AG08395 (cell line): ENCODE measurements at regions not wholly inside any gene's neighbourhood (a gene's known extent, or its start where the extent isn't known, plus 50 kb on each side); places are given as distances from the start of the nearest gene placed in this dataset.
"Not testable (repeated sequence)": the region's sequence is repeated elsewhere in the genome, so short reads cannot be mapped to it uniquely, and the experiment has no call there.

Experiments
- DNase-seq: peaks from one replicate; pipeline ENCODE4 v3.0.0; 2012; ENCODE audit warnings: mixed read lengths, low spot score

DNA sequence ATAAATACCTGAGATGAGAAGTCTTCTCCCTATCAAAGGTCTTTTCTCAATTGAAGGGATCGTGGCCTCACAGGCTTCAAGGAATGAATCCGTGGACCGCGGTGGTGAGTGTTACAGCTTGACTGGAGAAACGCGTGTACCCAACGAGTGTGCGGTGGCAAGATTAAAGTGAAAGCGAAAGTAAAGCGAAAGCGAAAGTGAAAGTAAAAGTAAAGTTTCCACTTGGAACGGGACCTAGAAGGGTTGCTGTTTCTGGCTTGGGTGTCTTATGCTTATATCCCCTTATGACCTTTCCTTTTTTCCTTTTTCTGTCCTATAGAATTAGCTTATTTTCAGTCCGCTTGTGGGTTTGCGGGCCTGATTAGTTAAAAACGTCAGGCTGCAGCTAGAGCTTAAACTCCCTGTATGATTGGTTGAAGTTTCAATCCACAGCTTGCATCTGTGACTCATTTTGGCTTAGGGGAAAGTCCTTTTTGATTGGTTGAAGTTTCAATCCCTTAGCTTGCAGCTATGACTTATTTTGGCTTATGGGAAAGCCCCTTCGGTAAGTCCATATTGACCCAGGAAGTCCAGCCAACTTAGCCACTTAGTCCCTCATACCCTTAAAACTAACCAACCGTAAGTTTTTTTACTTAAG lies 924.3 kb upstream of the CDH10 start:
- DNase-seq: no peak

DNA sequence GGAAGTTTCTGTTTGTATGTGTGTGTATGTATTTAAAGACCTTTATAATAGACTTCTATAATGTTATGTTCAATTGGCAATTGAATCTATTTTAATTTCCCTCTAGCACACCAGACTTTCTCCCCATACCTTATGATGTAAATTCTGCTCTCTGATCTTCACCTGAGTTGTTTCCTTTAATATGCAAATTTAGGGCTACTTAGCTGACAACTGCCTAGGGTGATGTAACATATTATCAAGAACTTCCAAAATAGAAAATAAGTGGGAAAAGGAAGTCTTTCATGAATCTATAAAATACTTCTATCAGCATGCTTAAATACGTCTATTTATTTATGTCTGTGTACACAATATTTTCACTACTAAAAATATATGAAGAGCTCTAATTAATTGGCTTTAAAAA lies 923.5 kb upstream of the CDH10 start:
- DNase-seq: no peak

DNA sequence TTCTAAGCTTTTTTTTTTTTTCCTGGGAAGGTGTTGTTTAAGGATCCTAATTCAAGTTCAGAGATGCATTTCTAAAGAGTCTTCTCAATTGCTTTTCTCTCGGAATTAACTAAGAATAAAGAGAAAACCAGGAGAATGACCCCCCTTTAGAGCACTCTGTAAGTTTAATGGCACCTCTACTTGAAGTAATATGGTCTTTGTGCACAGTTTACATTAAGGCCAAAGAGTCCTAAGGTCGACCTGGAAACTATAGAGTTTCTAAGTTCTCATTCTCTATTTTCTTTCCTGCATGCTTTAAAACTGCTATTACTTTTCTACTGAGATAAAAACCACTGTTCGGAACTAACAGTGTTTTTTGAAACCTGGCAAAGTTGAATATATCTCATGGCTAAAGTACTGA lies 923.1 kb upstream of the CDH10 start:
- no peak for DNase-seq

DNA sequence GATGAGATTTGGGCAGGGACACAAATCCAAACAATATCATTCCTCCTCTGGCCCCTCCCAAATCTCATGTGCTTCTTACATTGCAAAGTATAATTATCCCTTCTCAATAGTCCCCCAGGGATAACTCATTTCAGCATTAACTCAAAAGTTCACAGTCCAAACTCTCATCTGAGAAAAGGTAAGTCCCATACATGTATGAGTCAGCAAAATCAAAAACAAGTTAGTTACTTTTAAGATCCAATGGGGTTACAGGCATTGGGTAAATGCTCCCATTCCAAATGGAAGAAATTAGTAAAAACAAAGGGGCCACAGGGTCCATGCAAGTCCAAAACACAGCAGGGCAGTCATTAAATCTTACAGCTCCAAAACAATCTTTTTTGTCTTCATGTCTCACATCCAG lies 917.9 kb upstream of the CDH10 start:
- no peak for DNase-seq

DNA sequence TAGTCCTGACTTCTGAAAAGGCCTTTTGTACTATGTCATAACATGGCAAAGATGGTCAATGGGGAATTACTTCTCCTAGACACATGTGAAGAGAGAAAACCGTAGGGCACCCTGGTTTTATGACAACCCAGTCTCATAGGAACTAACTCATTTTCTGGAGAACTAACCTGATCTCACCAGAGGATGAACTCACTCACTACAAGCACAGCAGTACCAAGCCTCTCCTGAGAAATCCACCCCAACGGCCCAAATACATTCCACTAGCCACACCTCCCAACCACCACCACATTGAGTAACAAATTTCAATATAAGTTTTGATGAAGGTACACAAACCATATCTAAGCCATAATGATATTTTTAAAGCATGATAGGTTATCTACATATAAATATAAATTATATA lies 909.3 kb upstream of the CDH10 start:
- no peak for DNase-seq

DNA sequence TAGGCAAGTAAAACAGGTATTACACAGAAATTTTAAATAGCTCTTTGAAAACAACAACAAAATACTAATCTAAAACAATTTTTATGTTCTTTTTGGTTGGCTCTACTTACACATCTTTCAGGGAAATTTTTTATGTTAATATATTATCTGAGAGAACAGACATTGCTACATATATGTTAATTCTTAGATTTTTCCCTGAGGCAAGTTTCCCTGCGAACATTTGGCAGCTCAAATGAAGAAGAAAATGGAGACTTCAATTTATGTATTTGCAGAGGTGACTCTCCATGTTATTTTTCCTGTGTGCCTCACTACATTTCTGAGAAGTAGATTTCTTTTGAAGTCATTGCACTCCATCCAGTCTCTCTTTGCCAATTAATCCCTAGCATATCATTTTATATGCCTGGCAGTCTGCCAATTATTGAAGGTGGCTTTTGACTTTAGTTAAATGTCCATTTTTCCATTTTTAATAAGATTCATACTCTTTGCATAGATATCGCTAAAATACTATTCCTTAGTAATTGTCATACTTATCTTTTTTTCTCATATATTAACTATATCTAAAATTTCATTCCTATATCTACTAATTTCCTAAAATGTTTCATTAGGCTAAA lies 908.2 kb upstream of the CDH10 start:
- no peak for DNase-seq

DNA sequence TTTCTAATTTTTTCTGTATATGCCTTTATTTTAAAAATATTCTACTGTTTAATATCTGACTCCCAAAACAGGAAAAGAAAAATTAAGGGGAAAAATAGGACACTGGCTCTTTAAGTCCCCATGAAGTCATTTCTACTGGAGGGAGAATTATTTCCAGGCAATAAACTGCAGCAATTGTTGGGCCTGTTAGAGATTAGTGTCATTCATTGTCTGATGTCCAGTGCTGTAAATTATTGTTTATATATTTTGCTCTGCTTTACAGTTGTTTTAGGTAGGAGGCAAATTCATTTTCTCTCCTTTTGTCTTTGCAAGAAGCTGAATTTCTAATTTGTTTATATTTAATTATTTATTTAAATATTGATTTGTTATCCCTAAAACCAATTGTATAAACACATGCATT lies 906.0 kb upstream of the CDH10 start:
- DNase-seq: no peak

DNA sequence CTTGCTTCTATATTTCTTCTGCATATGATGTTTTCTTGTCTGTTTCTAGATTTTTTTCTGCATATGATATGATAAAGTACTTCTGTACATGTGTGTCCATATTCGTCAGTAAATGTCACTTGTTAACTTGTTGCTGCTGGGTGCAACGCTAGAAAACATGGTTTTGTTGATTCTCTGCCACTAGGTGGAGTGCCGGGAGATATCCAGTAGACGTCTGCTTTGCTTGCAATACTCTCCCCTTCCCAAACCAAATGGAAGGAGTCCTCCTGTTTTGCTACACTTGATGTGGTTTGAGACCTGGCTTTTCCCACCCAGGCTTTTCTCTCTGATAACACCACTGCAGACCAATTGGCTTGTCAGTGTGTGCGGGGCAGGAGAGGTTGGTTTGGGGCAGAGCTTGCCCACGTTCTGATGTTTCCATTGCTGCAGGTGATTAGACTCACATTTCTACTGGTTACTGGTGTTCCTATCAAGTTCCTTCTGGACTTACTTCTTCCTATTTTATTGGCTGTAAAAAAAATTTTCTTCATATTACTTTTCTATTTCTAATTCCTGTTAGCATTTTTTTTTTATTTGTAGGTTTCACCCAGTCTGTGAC lies 900.0 kb upstream of the CDH10 start:
- peak; percentile 1 for DNase-seq

DNA sequence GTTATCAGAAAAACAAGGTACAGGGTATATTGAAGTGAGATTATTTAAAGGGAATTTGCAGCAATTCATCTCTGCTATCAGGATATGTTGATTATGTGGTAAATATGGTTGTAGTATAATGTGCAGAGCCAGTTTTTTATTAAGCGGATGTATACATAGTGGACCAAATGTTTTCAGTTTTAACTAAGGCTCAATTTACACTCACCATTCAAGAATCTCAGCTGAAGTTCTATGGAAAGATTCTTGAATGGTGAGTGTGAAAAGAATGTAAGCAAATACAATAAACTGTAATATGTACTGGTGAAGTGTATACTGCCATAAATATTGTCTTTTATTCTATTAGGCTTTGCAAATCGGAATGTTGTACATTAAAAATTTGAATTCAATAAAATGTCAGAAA lies 895.9 kb upstream of the CDH10 start:
- no peak for DNase-seq

DNA sequence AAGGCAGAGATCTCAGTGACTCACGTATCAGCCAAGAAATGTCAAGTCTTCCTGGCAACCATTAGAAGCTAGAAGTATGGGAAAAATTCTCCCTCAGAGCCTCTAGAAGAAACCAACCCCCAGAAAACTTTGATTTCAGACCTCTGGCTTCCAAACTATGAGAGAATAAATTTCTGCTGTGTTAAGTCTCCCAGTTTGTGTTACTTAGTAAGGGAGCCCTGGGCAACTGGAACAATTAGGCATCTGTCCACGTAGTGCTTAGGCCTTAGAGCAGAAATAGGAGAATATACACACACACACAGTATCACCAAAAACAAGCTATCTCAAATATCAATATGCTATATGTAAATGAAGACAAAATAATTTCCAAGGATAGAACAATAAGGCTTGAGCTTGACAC lies 894.8 kb upstream of the CDH10 start:
- DNase-seq: no peak

DNA sequence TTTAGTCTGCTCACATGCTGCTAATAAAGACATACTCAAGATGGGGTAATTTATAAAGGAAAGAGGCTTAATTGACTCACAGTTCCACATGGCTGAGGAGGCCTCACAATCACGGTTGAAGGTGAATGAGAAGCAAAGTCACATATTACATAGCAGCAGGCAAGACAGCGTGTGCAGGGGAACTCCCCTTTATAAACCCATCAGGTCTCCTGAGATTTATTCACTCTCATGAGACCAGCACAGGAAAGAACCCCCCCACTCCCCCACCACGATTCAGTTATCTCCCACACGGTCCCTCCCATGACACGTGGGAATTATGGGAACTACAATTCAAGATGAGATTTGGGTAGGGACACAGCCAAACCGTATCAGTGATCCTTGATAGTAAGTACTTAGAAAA lies 891.7 kb upstream of the CDH10 start:
- DNase-seq: not testable (repeated sequence)

DNA sequence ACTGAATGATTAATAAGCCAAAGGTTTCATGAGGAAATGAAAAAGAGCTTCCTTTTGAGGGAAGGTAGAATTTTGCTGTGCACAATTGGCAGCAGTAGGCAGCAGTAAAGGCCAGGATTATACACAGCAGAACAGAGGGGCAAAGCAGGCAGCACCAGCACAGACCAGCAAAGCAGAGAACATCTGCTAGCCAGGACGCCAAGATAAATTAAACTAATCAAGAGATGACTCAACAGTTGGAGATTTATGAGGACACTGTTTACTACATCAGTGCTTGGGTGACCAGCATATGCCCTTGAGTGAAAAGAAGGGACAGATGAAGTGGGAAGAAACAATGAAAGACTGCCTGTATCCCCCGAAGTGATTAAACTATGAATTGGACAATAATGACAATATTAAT lies 871.4 kb upstream of the CDH10 start:
- DNase-seq: no peak

DNA sequence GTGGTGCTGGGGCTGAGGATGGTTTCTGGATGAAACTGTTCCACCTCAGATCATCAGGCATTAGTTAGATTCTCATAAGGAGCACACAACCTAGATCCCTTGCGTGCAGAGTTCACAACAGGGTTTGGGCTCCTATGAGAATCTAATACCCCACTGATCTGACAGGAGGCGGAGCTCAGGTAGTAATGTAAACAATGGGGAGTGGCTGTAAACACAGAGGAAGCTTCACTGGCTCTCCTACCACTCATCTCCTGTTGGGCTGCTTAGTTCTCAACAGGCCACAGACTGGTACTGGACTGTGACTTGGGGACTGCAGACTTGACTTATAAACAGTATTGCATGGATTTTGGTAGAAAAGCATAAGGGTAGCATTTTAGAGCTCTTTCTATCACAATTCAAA lies 870.7 kb upstream of the CDH10 start:
- DNase-seq: no peak

DNA sequence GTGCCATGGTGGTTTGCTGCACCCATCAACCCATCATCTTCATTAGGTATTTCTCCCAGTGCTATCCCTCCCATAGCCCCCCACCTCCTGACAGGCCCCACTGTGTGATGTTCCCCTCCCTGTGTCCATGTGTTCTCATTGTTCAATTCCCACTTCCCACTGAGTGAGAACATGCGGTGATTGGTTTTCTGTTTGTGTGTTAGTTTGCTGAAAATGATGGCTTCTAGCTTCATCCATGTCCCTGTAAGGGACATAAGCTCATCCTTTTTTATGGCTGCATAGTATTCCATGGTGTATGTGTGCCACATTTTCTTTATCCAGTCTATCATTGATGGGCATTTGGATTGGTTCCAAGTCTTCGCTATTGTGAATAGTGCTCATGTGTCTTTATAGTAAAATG lies 865.9 kb upstream of the CDH10 start:
- DNase-seq: not testable (repeated sequence)

DNA sequence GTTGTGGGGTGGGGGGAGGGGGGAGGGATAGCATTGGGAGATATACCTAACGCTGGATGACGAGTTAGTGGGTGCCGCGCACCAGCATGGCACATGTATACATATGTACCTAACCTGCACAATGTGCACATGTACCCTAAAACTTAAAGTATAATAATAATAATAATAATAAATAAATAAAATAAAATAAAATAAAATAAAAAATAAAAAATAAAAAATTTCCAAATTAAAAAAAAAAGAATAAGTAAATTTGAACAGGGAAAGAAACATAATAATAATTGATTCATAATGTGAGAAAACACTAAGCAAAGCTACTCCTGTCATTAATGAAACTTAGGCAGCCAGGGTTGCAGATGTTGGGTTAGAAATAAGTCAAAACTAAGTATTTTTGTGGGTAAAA lies 863.2 kb upstream of the CDH10 start:
- not testable (repeated sequence) for DNase-seq

DNA sequence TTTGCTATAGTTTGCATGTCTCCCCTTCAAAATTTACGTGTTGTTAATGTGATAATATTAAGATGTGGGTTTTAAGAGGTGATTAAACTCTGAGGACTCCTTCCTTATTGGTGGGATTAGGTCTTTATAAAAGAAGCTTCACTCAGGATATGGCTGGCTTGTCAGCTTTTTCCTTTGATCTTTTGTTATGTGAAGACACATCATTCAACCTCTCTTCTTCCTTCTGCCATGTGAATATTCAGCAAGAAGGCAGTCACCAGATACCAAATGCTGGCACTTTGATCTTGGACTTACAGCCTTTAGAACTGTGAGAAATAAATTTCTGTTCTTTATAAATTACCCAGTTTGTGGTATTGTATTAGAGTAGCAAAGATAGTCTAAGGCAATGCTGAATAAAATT lies 855.9 kb upstream of the CDH10 start:
- DNase-seq: no peak

DNA sequence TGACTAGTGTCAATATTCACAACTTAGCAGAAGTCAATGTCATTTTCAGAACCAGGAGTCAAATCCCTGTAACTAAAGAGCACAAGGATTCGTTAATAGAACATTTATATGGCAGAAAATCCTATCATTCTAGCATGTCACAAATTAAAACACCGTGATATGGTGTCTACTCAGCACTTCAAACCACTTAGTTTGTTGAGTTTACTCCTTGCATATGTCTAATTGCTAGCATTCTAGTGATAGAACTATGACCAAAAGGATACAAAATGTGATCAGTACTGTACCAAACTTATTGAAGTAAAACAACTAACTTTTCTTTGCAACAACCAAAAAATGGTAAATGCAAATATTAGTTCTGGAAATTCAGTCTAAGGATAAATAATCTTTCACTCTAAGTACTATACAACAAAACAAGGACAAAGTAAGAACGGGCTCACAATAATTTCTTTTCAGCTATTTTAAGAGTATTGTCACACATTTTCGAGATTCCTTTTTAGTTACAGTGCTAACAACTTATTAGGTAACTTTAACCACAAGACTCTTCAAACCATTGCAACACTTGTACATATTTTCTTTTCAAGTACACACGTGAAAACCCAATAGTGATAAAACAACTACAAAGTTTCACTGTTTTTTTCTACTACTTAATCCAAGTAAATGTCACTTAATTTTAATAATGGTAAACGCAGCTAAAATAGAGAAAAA lies 845.2 kb upstream of the CDH10 start:
- no peak for DNase-seq

DNA sequence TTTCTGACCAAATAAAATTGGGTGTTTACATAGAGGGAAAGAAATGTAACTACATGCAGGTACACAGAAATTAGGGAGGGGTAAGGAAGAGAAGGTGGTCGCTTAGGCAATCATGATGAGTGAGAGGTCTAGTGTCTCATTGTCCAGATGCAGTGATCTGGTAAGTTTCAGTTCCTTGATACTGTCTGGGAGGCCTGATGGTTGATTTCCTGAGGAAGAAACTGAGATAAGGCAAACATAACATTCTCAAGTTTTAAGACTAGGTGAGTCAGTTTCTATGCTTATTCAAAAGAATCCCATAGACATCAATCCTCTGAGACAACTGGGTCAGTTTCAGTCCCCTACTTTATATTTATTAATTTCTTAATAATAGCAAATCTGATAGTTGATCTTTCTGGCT lies 843.3 kb upstream of the CDH10 start:
- no peak for DNase-seq

DNA sequence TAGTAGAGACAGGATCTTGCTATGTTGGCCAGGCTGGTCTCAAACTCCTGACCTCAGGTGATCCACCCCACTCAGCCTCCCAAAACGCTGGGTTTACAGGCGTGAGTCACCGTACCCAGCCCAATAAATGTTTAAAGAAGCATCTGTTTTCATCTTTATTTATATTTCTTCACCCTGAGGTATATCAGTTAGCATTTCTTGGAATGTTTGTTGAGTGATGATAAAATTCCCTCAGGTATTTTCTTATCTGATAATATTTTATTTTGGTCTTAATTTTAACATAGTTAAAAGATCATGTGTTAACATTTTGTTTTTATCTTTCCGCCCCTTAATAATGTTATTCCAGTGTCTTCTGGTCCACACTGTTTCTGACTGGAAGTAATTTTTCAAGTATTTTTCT lies 839.6 kb upstream of the CDH10 start:
- no peak for DNase-seq

DNA sequence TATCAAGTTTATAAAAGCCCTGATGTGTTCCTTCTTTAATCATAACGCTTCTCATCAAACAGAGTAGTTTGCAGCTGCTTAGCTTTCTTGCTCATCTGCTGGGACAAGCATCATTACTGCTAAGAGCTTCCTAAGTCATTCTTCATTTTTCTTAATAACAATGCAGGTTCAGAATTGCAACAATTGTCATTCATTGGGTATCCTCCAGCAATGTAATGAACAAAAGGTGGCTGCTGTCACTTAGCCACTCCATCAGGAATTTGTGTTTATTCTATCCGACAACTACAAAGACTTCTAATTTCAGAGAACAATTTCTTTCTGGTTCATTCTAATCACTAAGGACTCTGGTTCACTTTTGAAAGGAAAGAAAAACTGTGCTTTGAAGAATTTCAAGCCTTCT lies 836.7 kb upstream of the CDH10 start:
- DNase-seq: no peak

DNA sequence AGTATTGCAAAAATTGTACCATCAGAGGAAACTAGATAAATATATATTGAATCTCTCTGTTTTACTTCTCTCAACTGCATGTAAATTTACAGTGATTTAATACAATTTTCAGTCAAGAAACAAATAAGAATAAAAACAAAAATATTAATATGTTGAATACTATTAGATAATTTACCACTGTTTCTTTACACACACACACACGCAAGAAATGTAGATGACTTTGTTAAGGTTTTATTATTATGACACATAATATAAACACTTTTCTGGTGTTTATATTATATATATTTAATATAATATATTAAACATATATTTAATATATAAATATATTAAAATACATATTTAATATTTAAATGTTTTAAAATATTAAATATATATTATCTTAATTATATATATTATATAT lies 814.3 kb upstream of the CDH10 start:
- DNase-seq: no peak

DNA sequence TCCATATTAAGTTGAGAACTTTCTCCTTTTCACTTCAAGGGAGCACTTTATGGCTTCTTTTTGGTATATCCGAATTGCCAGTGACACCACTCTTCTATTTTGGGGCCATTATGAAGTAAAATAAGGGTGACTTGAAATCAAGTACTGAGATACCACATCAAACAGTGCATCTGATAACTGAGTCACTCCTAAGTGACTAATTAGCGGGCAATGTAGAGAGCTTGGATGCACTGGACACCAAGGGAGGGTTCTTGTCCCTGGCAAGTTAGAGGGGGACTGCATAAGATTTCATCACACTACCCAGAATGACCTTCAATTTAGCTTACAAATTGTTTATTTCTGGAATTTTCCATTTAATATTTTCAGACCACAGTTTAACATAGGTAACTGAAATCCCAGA lies 813.9 kb upstream of the CDH10 start:
- no peak for DNase-seq

DNA sequence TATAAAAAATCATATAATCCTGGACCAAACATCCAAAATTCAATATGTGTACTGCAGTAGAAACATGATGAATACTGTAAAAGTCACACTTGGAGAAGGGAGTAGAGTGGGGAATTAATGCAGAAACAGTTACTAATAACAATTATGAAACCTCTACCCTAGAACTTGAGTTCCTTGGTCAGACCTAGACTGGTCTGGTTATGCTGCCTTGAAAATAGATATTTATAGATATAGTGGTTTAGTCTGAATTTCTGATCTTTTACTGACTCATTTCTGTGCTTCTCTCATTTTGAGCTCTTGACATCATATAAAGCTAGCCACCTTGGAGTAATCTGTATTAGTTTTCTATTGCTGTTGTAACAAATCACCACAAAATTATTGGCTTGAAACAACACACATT lies 808.7 kb upstream of the CDH10 start:
- no peak for DNase-seq
